GM18520 (cell line): ENCODE measurements at regions not wholly inside any gene's neighbourhood (a gene's known extent, or its start where the extent isn't known, plus 50 kb on each side); places are given as distances from the start of the nearest gene placed in this dataset.
A peak's percentile ranks its signal among the peaks of the same experiment; 100 is the strongest.

ENCODE experiments used
- ATAC-seq: cut with Tn5 transposase; IDR thresholded peaks from one replicate; pipeline ENCODE4 v1.9.1; 2021; ENCODE audit not compliant: unreplicated experiment

- ATAC-seq: no peak
These were observed 244.1 kb upstream of the TNC start for GRCh38 chr9:115362101-115362500.

DNA sequence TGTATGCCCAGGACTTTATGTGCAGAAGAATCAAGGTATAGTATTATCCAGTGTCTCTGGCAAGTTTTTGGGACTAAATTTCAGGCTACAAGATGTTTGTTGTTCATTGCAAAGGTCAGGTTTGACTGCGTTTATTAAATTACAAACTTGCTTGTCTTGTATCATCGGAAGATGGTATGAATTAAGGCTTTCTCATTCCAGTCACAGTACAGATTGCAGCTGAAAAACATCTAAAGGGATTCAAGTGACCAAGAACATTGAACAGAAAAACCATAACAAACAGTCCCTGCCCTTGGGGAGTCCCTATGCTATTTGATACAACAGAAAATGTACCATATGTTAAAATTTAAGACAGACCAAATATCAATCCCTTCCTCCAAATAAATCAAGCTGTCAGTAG lies 244.7 kb upstream of the TNC start:
- no peak for ATAC-seq

DNA sequence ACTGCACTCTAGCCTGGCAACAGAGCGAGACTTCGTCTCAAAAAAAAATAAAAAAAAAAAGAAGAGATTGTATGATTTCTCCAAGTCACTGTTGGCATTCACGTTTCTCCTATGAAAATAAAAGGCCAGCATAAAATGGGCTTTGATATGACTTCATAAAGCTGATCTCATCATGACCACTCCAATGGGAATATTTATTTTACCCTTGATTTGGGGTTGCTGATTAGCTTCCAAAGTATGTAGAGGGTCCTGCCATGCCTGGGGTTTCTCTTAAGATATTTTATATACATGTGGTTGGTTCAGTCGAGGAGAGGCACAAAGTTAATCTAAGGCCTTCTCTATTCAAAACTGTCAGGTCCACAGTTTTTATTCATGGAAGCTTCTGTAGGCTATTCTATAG lies 247.0 kb upstream of the TNC start:
- ATAC-seq: no peak

- no peak for ATAC-seq
These were observed 249.4 kb upstream of the TNC start for GRCh38 chr9:115367321-115367720.

GRCh38 chr9:115367780-115368525 lies 250.0 kb upstream of the TNC start:
- ATAC-seq: no peak

- ATAC-seq: no peak
These were observed 251.5 kb upstream of the TNC start for GRCh38 chr9:115369322-115369957.

GRCh38 chr9:115373000-115373709 lies 255.2 kb upstream of the TNC start:
- ATAC-seq: peak; percentile 81

GRCh38 chr9:115373710-115374045 lies 255.7 kb upstream of the TNC start:
- no peak for ATAC-seq

DNA sequence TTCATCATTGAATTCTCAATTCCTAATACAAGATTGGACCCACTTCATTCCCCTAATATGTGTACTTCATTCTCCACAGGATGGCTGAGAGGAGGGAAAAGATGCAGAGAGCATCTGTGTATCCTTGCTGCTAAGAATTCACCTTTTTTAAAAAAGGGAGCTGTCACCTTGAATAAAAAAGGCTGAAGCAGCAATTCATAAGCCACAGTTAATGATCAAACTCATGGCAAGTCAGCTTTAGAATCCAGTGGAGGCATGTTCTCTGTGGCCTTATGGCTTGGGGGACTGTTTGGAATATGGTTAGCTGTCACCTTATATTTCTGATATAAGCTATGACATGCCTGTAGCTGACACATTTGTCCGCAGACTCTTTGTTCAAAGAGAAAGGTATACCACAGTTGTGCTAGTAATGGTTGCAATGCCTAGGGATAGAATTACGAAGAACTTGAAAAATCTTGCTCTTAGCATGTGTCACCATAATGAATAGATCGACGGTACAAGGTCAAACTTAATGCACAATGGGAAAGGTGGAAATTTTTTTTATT lies 256.8 kb upstream of the TNC start:
- no peak for ATAC-seq

DNA sequence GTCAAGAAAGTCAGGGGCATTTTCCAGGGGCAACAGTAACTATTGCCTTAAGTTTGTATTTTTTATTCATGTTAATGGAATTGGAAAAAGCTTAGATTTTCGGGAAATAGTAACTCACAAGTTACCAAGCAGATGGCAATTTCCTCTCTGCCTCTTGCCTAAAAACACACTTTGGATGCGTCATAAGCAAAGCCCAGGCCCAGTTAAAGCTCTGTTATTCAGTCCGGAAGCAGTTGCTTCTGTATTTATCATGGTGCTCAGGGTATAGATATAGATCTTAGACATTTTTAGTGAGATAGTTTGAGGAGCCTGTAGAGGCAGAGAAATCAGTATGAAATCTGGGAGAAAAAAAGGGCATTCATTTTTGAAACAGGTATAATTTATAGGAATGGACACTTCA lies 260.3 kb upstream of the TNC start:
- no peak for ATAC-seq

DNA sequence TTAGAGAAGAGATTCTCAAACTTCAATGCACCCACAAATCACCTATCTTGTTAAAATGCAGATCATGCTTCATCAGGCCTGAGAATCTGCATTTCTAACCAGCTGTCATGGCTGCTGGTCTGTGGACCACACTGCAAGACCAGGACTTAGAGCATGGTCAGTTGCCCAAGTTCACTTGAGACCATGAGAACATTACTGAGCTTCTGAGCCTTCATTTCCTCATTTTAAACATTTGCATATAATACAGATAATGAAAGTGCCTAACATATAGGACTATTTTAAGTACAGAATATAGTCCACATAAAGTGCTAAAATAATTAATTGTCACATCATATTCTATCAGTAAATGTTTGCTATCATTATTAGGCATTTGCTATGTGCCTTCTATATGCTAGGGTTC lies 260.8 kb upstream of the TNC start:
- ATAC-seq: no peak

DNA sequence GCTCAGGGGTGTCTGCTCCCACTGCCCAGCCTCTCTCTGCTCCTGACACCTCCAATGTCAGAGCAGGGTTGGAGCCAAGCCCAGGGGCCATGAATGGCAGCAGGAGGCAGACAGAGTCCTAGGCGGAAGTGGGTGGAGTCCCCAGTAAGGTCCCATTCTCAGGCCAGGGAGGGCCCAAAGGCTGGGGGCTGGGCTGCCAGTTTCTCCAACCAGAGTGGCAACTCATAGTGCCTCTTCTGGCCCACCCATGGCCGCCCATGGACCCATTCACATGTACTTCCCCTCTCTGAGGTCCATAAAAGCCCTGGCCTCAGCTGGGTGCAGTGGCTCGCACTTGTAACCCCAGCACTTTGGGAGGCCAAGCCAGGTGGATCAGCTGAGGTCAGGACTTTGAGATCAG lies 261.8 kb upstream of the TNC start:
- no peak for ATAC-seq

DNA sequence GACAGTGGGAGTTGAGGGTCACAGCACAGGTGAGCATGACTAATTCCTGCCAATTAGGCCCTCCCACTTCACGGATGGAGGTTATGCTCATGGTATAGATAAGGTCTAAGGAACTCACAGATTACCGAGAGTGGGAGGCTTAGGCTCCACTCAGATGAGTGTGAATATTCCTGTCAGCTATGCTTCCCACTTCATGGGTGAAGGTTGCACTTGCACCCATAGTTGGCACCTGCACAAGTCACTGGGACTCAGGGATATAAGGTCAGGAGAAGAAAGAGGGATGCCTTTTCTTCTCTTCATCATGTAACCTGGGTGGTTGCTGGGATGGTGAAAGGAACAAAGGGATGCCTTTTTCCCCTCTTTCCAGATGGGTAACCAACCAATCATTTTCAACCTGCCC lies 264.9 kb upstream of the TNC start:
- ATAC-seq: no peak

GRCh38 chr9:115385383-115386122 lies 267.6 kb upstream of the TNC start:
- ATAC-seq: no peak

DNA sequence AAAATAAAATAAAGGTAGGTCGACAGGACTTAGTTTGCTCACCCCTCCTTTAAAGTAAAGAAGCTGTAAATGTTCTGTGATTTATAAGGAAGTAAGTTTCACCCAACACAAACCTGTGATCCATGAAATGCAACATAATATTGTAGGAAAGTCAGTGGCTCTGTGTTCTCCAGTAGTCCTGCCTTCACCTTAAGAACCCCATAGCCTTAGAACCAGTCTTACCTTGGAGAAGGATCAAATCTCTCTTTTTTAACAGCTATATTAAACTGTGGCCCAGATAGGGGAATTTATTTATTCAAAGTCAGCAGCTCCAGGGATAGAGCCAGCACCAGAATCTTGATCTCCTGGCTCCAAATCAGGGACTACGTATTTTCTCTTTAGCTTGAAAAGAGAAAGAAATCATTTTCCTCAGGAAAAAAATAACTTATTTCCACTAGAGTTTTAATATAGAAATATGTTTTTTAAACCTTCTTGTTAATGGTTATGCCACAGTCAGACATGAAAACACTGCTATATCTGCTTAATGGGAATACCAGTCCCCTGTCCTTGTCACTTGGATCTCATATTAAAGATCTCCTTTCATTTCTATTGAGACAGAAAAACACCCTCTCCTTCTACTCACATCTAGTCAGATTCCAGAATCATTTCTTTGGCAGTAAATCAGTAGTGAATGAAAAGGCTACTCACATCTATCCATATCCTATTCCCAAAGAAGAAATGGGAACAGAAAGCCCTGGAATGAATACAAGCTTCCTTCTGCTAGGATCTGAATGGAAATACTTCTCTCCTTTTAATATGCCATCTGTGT lies 269.2 kb upstream of the TNC start:
- no peak for ATAC-seq

- no peak for ATAC-seq
These were observed 273.3 kb upstream of the TNC start for GRCh38 chr9:115391168-115391825.

DNA sequence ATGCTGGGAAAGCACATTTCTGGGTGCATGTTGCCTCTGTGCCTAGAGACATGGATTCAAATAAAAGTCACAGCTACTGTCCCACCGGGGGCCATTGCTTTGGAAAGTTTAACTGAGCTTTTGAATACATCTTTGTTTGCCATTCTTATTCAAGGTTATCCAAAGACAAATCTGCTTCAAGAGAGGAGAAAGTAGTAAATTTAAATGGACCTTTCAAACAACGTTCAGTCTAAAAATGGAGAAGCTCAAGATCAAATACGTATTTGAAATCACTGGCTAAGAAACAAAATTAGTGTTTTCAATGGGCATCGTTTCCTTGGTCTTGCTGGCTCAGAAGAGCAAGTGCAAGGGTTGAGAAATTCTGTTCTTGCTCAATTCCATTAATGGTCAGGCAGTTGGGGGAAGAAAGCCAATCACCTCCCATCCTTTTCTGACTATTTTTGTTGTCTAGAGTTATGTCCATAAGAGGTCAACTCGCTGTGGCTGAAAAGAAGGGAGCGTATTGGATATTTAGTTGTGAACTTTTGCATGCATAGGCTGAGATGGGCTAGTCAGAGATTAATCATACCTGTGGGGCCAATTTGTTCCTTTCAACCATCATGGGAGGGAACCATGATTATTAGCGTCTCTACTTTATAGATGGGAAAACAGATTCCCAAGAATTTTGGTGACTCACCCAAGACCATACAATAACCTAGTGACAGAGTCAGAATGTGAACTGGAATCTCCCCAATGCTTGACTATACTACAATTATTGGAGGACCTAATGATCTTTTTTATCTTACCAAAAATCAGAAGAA lies 276.2 kb upstream of the TNC start:
- ATAC-seq: no peak

- no peak for ATAC-seq
These were observed 277.6 kb upstream of the TNC start for GRCh38 chr9:115395511-115396021.

DNA sequence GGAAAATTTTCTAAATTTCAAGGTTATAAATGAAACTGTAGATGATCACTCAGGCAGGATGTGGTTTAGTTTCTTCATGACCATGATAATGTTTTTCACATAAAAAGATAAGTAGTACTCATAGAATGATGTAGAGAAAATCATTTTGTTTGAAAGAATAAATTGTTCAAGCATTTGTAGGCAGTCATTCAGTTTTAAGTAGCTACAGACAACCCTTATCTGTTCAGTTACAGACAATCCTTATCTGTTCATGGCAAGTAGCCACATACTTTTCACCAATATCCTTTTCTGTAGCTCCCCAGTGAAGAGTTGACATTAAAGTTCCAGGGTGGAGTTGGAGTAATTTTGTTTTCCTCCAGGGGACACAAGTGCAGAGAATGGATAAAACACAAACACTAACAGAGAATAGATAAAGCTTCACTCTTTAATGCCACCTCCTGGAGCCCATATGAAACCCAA lies 278.1 kb upstream of the TNC start:
- no peak for ATAC-seq
